MCF 10A (cell line): ENCODE measurements at regions not wholly inside any gene's neighbourhood (a gene's known extent, or its start where the extent isn't known, plus 50 kb on each side); places are given as distances from the start of the nearest gene placed in this dataset.

Experiments
- BruUV-seq: library from RNA; stranded (reverse); fragments of 400-500 nt; replicated peaks from 2 replicates; lab custom pipeline; 2021; lab: Mats Ljungman, UMichigan
- CTCF ChIA-PET: fragments of 300-600 bp; sonication (Branson Sonifier 250); formaldehyde crosslinking; extraction: SDS; loops from one replicate; lab custom pipeline; 2021; ENCODE audit warnings: antibody characterized with exemption, inconsistent platforms; lab: Yijun Ruan, JAX
- POLR2A ChIA-PET: fragments of 300-600, 350-650 bp; sonication (Branson Sonifier 250); formaldehyde crosslinking; extraction: SDS; loops from one replicate; lab custom pipeline; 2020; ENCODE audit warnings: antibody characterized with exemption, inconsistent platforms; lab: Yijun Ruan, JAX
- DNase-seq: peaks from one replicate; pipeline ENCODE4 v3.0.0-alpha.2; 2018; ENCODE audit not compliant: unreplicated experiment
- H3K27ac Mint-ChIP-seq: one replicate; pipeline ENCODE4 v1.8.0; 2022; ENCODE audit warnings: mild to moderate bottlenecking, low read depth, mixed read lengths; ENCODE audit not compliant: unreplicated experiment
- H3K27me3 Mint-ChIP-seq: one replicate; pipeline ENCODE4 v1.8.0; 2022; ENCODE audit warnings: mixed read lengths; ENCODE audit not compliant: insufficient read depth, unreplicated experiment
- H3K36me3 Mint-ChIP-seq: one replicate; pipeline ENCODE4 v1.8.0; 2022; ENCODE audit warnings: mild to moderate bottlenecking, moderate library complexity, mixed read lengths; ENCODE audit not compliant: insufficient read depth, unreplicated experiment
- H3K4me1 Mint-ChIP-seq: one replicate; pipeline ENCODE4 v1.8.0; 2022; ENCODE audit warnings: mixed read lengths; ENCODE audit not compliant: insufficient read depth, unreplicated experiment
- H3K4me3 Mint-ChIP-seq: one replicate; pipeline ENCODE4 v1.8.0; 2022; ENCODE audit warnings: mild to moderate bottlenecking, moderate library complexity, mixed read lengths; ENCODE audit not compliant: unreplicated experiment
- H3K9me3 Mint-ChIP-seq: one replicate; pipeline ENCODE4 v1.8.0; 2022; ENCODE audit warnings: mixed read lengths; ENCODE audit not compliant: unreplicated experiment
- CTCF ChIP-seq: fragments of 200-600 bp; IDR thresholded peaks from one replicate; pipeline ENCODE4 v1.8.0; 2022; ENCODE audit warnings: antibody characterized with exemption, mild to moderate bottlenecking; ENCODE audit not compliant: unreplicated experiment
- intact Hi-C: fragments of 100-400 bp; cut with micrococcal nuclease; formaldehyde crosslinking; loops from 2 replicates; pipeline ENCODE4 v1.14.1; 2022

GRCh38 chr1:89770391-89770790, 50.4 kb upstream of the LRRC8D start:
- Mint-ChIP-seq H3K9me3 (no peaks in the 10 kb centered on the region), H3K27me3 (peaks cover 11% of the 10 kb centered on the region), H3K36me3 (no peaks in the 10 kb centered on the region), H3K4me1 (no peaks in the 10 kb centered on the region), H3K4me3 (no peak overlapping the region), H3K27ac (no peak overlapping the region)
- intact Hi-C loops: no loop called here
- ChIA-PET CTCF (interaction anchor here (1.1 to 2.4 kb wide), 3 partner anchors 8 to 135 kb away, joined by 3 to 11 read pairs (median 6); no protein-coding TSS in a partner anchor), POLR2A (no interaction called here)
- TF ChIP-seq CTCF: no peak
- no peak for DNase-seq
- no TSS peak for BruUV-seq
